Neural cell (in vitro differentiated cells): ENCODE measurements at regions not wholly inside any gene's neighbourhood (a gene's known extent, or its start where the extent isn't known, plus 50 kb on each side); places are given as distances from the start of the nearest gene placed in this dataset.

Source experiments
- H2AFZ ChIP-seq: fragments of 200-600, 300-800 bp; sonication (generic), shearing (Covaris generic); 2 replicates; pipeline ENCODE4 v1.6.0; 2014; ENCODE audit warnings: low read depth, mild to moderate bottlenecking, antibody characterized with exemption, low read length, moderate library complexity
- H3F3A ChIP-seq: fragments of 200-600 bp; shearing (Covaris generic); 2 replicates; pipeline ENCODE4 v1.6.1; 2016; ENCODE audit warnings: mild to moderate bottlenecking, moderate library complexity, mixed read lengths, antibody characterized with exemption, low read length; ENCODE audit not compliant: insufficient read depth, poor library complexity, severe bottlenecking
- H3K27ac ChIP-seq: fragments of 200-600, 300-800 bp; sonication (generic), shearing (Covaris generic); 2 replicates; pipeline ENCODE4 v1.5.1; 2014; ENCODE audit warnings: mild to moderate bottlenecking, low read length, moderate library complexity
- H3K27me3 ChIP-seq: fragments of 300-800, 200-600 bp; sonication (generic), shearing (Covaris generic); 2 replicates; pipeline ENCODE4 v1.6.0; 2014; ENCODE audit warnings: mild to moderate bottlenecking, low read depth, low read length, moderate library complexity; ENCODE audit not compliant: insufficient read depth
- H3K36me3 ChIP-seq: fragments of 300-800, 200-600 bp; sonication (generic), shearing (Covaris generic); 2 replicates; pipeline ENCODE4 v1.5.1; 2014; ENCODE audit warnings: mild to moderate bottlenecking, antibody characterized with exemption, low read length, moderate library complexity; ENCODE audit not compliant: insufficient read depth
- H3K4me2 ChIP-seq: fragments of 300-800, 200-600 bp; sonication (generic), shearing (Covaris generic); 2 replicates; pipeline ENCODE4 v1.6.0; 2014; ENCODE audit warnings: mild to moderate bottlenecking, low read length
- H3K4me3 ChIP-seq: fragments of 300-800, 200-600 bp; sonication (generic), shearing (Covaris generic); 2 replicates; pipeline ENCODE4 v1.5.1; 2014; ENCODE audit warnings: mild to moderate bottlenecking, low read length, moderate library complexity
- H3K79me2 ChIP-seq: fragments of 200-600 bp; shearing (Covaris generic); replicated peaks from 2 replicates; pipeline ENCODE4 v1.6.0; 2014; ENCODE audit warnings: mild to moderate bottlenecking, low read length, moderate library complexity; ENCODE audit not compliant: insufficient read depth
- H3K9ac ChIP-seq: fragments of 300-800, 200-600 bp; sonication (generic), shearing (Covaris generic); 2 replicates; pipeline ENCODE4 v1.6.1; 2016; ENCODE audit warnings: mild to moderate bottlenecking, low read length, mixed read lengths
- H3K9me2 ChIP-seq: fragments of 200-600 bp; shearing (Covaris generic); 2 replicates; pipeline ENCODE4 v1.6.1; 2016; ENCODE audit warnings: mild to moderate bottlenecking, low read length, mixed read lengths; ENCODE audit not compliant: insufficient read depth
- H3K9me3 ChIP-seq: fragments of 200-600, 300-800 bp; sonication (generic), shearing (Covaris generic); 2 replicates; pipeline ENCODE4 v1.6.1; 2016; ENCODE audit warnings: mild to moderate bottlenecking, mixed run types, low read length, moderate library complexity, mixed read lengths
- H4K20me1 ChIP-seq: fragments of 200-600 bp; shearing (Covaris generic); 2 replicates; pipeline ENCODE4 v1.6.1; 2016; ENCODE audit warnings: mild to moderate bottlenecking, mixed run types; ENCODE audit not compliant: insufficient read depth
- CTCF ChIP-seq: fragments of 450-650 bp; IDR thresholded peaks from 2 replicates; pipeline ENCODE4 v1.5.1; 2014; ENCODE audit warnings: antibody characterized with exemption, mild to moderate bottlenecking, moderate library complexity; ENCODE audit not compliant: poor library complexity, severe bottlenecking
- EP300 ChIP-seq: fragments of 450-650 bp; conservative IDR thresholded peaks from 2 replicates; pipeline ENCODE4 v1.6.1; 2014; ENCODE audit warnings: antibody characterized with exemption, mild to moderate bottlenecking, moderate library complexity; ENCODE audit not compliant: poor library complexity, severe bottlenecking
- EZH2 ChIP-seq: fragments of 200-600, 300-800 bp; shearing (Covaris generic), sonication (generic); IDR thresholded peaks from 2 replicates; pipeline ENCODE4 v1.6.1; 2014; ENCODE audit warnings: antibody characterized with exemption, low read length, borderline replicate concordance, mild to moderate bottlenecking; ENCODE audit not compliant: insufficient read depth, poor library complexity, severe bottlenecking
- MXI1 ChIP-seq: fragments of 450-650 bp; conservative IDR thresholded peaks from 2 replicates; pipeline ENCODE4 v1.6.1; 2014; ENCODE audit warnings: antibody characterized with exemption, mild to moderate bottlenecking; ENCODE audit not compliant: poor library complexity, severe bottlenecking
- POLR2AphosphoS5 ChIP-seq: IDR thresholded peaks from 2 replicates; pipeline ENCODE4 v1.6.1; 2012
- RAD21 ChIP-seq: fragments of 450-650 bp; conservative IDR thresholded peaks from 2 replicates; pipeline ENCODE4 v1.6.1; 2014; ENCODE audit warnings: antibody characterized with exemption, mild to moderate bottlenecking, moderate library complexity
- REST ChIP-seq: IDR thresholded peaks from 2 replicates; pipeline ENCODE4 v1.6.1; 2012; ENCODE audit warnings: borderline replicate concordance
- SMC3 ChIP-seq: fragments of 450-650 bp; conservative IDR thresholded peaks from 2 replicates; pipeline ENCODE4 v1.6.1; 2014; ENCODE audit warnings: antibody characterized with exemption, mild to moderate bottlenecking, moderate library complexity; ENCODE audit not compliant: poor library complexity
- TAF1 ChIP-seq: IDR thresholded peaks from 2 replicates; pipeline ENCODE4 v1.6.1; 2012; ENCODE audit warnings: low read depth

DNA sequence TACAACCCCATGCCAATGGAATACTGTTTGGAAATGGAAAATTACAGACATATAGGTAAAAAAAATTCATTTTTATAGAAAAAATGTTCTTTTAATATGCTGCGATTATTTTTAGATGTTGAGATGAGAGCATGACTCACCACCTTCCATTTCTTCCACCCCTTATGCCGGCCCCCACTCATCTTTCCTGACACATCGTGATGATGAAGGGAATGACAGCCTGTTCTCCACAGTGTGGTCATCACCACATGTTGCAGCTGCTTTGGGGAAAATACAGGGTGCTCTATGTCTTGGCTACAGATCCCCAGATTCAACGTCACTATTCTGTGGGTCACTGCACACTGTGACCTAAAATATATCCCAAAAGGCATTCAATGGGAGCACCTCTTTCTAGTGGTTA, 916.2 kb downstream of the METTL15 start:
- Histone ChIP-seq H3F3A (no peaks in the 10 kb centered on the region), H3K27me3 (no peaks in the 10 kb centered on the region), H3K79me2 (no peaks in the 10 kb centered on the region), H3K27ac (no peak overlapping the region), H3K9me3 (no peaks in the 10 kb centered on the region), H3K4me3 (no peak overlapping the region), H4K20me1 (no peaks in the 10 kb centered on the region), H3K4me2 (no peak overlapping the region), H2AFZ (no peak overlapping the region), H3K36me3 (no peaks in the 10 kb centered on the region), H3K9ac (no peak overlapping the region), H3K9me2 (no peaks in the 10 kb centered on the region)
- TF ChIP-seq SMC3 (no peak), CTCF (no peak)

DNA sequence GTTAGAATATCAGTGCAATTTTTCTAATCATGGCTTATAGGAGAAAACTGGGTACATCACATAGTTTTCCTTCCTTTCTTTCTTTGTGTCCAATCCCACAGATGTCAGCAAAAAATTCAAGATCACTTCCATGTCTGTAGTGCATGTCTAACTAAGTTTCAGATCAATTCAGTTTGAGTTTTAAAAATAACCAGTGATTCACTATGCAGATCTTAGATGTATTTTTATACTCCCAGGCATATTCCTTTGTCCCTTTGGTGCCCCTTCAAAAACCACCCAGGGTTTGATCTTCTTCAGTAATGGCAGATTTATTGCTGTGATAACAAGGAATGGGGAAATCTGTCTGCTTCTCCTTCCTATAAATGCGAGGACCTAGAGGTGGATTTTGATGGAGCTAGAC, 915.6 kb downstream of the METTL15 start:
- TF ChIP-seq EP300 (no peak), MXI1 (no peak), EZH2 (no peak), POLR2AphosphoS5 (no peak), SMC3 (no peak), RAD21 (no peak), REST (no peak), TAF1 (no peak), CTCF (no peak)
- Histone ChIP-seq H3K4me3 (no peak overlapping the region), H3K36me3 (no peaks in the 10 kb centered on the region), H3K27me3 (no peaks in the 10 kb centered on the region), H3K9me2 (no peaks in the 10 kb centered on the region), H4K20me1 (no peaks in the 10 kb centered on the region), H3K4me2 (no peak overlapping the region), H3F3A (no peaks in the 10 kb centered on the region), H3K27ac (no peak overlapping the region), H3K9me3 (no peaks in the 10 kb centered on the region), H2AFZ (no peak overlapping the region), H3K9ac (no peak overlapping the region), H3K79me2 (no peaks in the 10 kb centered on the region)
